Glutamatergic neuron (in vitro differentiated cells): ENCODE measurements at regions not wholly inside any gene's neighbourhood (a gene's known extent, or its start where the extent isn't known, plus 50 kb on each side); places are given as distances from the start of the nearest gene placed in this dataset.

Experiments
- DNase-seq: peaks from one replicate; pipeline ENCODE4 v3.0.0; 2022
- H3K27ac Mint-ChIP-seq: one replicate; pipeline ENCODE4 v1.8.0; 2020; ENCODE audit warnings: mild to moderate bottlenecking, mixed read lengths, inconsistent platforms; ENCODE audit not compliant: unreplicated experiment
- H3K27me3 Mint-ChIP-seq: one replicate; pipeline ENCODE4 v1.8.0; 2020; ENCODE audit warnings: mild to moderate bottlenecking, moderate library complexity, mixed read lengths, inconsistent platforms; ENCODE audit not compliant: unreplicated experiment
- H3K36me3 Mint-ChIP-seq: one replicate; pipeline ENCODE4 v1.8.0; 2020; ENCODE audit warnings: mild to moderate bottlenecking, mixed read lengths, inconsistent platforms; ENCODE audit not compliant: unreplicated experiment
- H3K4me1 Mint-ChIP-seq: one replicate; pipeline ENCODE4 v1.8.0; 2020; ENCODE audit warnings: mild to moderate bottlenecking, low read depth, mixed read lengths, inconsistent platforms; ENCODE audit not compliant: unreplicated experiment
- H3K4me3 Mint-ChIP-seq: one replicate; pipeline ENCODE4 v1.8.0; 2020; ENCODE audit warnings: mild to moderate bottlenecking, mixed read lengths, inconsistent platforms; ENCODE audit not compliant: unreplicated experiment
- H3K9me3 Mint-ChIP-seq: one replicate; pipeline ENCODE4 v1.8.0; 2020; ENCODE audit warnings: mild to moderate bottlenecking, moderate library complexity, mixed read lengths, inconsistent platforms; ENCODE audit not compliant: unreplicated experiment
- CTCF ChIP-seq: fragments of 200-600 bp; sonication (generic); IDR thresholded peaks from one replicate; pipeline ENCODE4 v1.5.0; 2021; ENCODE audit not compliant: partially characterized antibody, unreplicated experiment

GRCh38 chr16:13742928-13743327 is 177.0 kb upstream of the ERCC4 start:
- Mint-ChIP-seq H3K4me3 (no peak overlapping the region), H3K9me3 (peaks cover 1% of the 10 kb centered on the region), H3K27me3 (peaks cover 3% of the 10 kb centered on the region), H3K27ac (no peak overlapping the region), H3K4me1 (no peaks in the 10 kb centered on the region), H3K36me3 (peaks cover 5% of the 10 kb centered on the region)
- TF ChIP-seq CTCF = no peak
- no peak for DNase-seq

GRCh38 chr16:13743571-13743970 is 176.4 kb upstream of the ERCC4 start:
- Mint-ChIP-seq H3K36me3 (peaks cover 5% of the 10 kb centered on the region), H3K9me3 (peaks cover 1% of the 10 kb centered on the region), H3K27me3 (peaks cover 3% of the 10 kb centered on the region), H3K4me1 (no peaks in the 10 kb centered on the region), H3K27ac (no peak overlapping the region), H3K4me3 (no peak overlapping the region)
- TF ChIP-seq CTCF = no peak
- no peak for DNase-seq

GRCh38 chr16:13756411-13757140 is 163.4 kb upstream of the ERCC4 start:
- no peak for DNase-seq
- H3K27me3 Mint-ChIP-seq = peaks cover 3% of the 10 kb centered on the region

GRCh38 chr16:13766334-13766733 is 153.6 kb upstream of the ERCC4 start:
- TF ChIP-seq CTCF = no peak
- DNase-seq = no peak
- no peak overlapping the region for H3K4me3 Mint-ChIP-seq
- no peaks in the 10 kb centered on the region for H3K9me3 Mint-ChIP-seq
- H3K36me3 Mint-ChIP-seq = no peaks in the 10 kb centered on the region
- H3K27me3 Mint-ChIP-seq = peaks cover 4% of the 10 kb centered on the region
- H3K27ac Mint-ChIP-seq = no peak overlapping the region
- no peaks in the 10 kb centered on the region for H3K4me1 Mint-ChIP-seq

More at GRCh38 chr16:13756411-13757140, 163.4 kb upstream of the ERCC4 start:
- Mint-ChIP-seq H3K36me3 (no peaks in the 10 kb centered on the region), H3K9me3 (no peaks in the 10 kb centered on the region), H3K4me1 (no peaks in the 10 kb centered on the region), H3K27ac (no peak overlapping the region), H3K4me3 (no peak overlapping the region)
- no peak for TF ChIP-seq CTCF

GRCh38 chr16:13767215-13767614 is 152.7 kb upstream of the ERCC4 start:
- peaks cover 4% of the 10 kb centered on the region for H3K27me3 Mint-ChIP-seq
- H3K4me3 Mint-ChIP-seq = no peak overlapping the region
- H3K9me3 Mint-ChIP-seq = no peaks in the 10 kb centered on the region
- H3K36me3 Mint-ChIP-seq = no peaks in the 10 kb centered on the region
- DNase-seq = no peak
- H3K27ac Mint-ChIP-seq = no peak overlapping the region
- H3K4me1 Mint-ChIP-seq = no peaks in the 10 kb centered on the region
- TF ChIP-seq CTCF = no peak
